Ishikawa (cell line): ENCODE measurements at regions not wholly inside any gene's neighbourhood (a gene's known extent, or its start where the extent isn't known, plus 50 kb on each side); places are given as distances from the start of the nearest gene placed in this dataset.

Experiments used
- EP300 ChIP-seq: IDR thresholded peaks from 2 replicates; pipeline ENCODE4 v1.6.1; 2012; ENCODE audit warnings: borderline replicate concordance
- TCF12 ChIP-seq: IDR thresholded peaks from 2 replicates; pipeline ENCODE4 v1.6.1; 2012; ENCODE audit warnings: low read depth
- YY1 ChIP-seq: IDR thresholded peaks from 2 replicates; pipeline ENCODE4 v1.6.1; 2012; ENCODE audit warnings: low read depth

- no peak for TF ChIP-seq YY1
- no peak for TF ChIP-seq TCF12
- TF ChIP-seq EP300 = no peak
Observed at GRCh38 chr18:2400701-2401196, 170.6 kb downstream of the METTL4 start.
